HG02884 (cell line): ENCODE measurements at regions not wholly inside any gene's neighbourhood (a gene's known extent, or its start where the extent isn't known, plus 50 kb on each side); places are given as distances from the start of the nearest gene placed in this dataset.

Experiments used
- ATAC-seq: cut with Tn5 transposase; IDR thresholded peaks from one replicate; pipeline ENCODE4 v1.9.1; 2021; ENCODE audit warnings: mild to moderate bottlenecking, moderate library complexity; ENCODE audit not compliant: unreplicated experiment

DNA sequence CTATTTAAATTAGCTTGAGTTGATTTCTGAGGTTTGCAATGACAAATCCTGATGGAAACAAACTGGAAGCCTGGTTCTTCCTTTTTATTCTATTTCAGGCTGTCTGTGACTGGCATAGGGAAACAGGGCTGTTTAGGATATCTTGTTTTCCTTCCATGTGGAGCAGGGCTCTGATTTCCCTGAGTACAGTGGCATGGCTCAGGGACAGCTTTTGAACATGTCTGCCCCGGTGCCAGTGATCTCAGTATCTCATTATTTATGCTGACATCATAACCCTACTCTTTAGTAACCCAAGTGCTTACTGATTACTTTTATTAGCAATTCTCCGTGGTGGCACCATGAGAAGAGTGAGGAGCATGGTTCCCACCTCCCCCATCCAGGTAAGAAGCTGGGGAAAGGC lies 720.3 kb downstream of the GALR1 start:
- no peak for ATAC-seq

GRCh38 chr18:77970814-77971213 lies 721.2 kb downstream of the GALR1 start:
- no peak for ATAC-seq

DNA sequence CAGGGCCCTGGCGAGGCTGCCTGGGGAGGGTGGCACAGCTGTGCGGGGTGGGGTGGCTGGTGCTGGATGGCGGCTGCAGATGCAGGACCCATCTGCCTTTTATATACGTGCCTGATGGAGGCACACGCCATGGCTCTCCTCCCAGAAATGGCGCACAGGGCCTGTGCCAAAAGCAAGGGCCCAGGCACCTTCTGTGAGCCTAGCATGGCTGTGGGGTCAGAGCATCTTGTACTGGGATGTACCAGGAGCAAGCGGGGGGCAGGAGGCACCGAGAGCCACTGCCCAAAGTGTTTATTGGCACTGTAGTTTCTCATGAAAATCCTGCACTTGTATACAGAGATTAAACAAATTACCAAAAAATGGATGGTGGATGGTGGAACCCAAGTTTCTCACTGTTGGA lies 724.1 kb downstream of the GALR1 start:
- ATAC-seq, result no peak

- ATAC-seq, result no peak
These were observed 724.7 kb downstream of the GALR1 start for GRCh38 chr18:77974329-77974728.

DNA sequence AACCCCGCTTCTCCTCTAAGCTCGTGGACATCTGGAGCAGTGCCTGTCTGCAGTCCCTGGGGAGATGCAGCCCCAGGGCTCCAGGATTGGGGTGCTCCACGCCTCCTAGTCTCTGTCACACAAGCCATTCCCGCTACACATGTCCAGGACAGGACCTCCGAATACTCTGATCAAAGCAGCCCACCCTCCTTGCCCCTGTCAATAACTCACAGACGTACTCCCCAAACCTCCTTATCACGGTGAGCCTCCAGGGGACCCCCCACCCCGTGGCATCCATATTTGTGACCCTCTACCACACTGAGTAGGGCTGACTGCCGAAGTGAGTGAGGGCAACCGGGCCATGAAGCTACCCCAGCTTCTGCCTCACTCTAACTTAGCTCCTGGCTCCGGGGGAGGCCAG lies 727.7 kb downstream of the GALR1 start:
- ATAC-seq, result no peak

DNA sequence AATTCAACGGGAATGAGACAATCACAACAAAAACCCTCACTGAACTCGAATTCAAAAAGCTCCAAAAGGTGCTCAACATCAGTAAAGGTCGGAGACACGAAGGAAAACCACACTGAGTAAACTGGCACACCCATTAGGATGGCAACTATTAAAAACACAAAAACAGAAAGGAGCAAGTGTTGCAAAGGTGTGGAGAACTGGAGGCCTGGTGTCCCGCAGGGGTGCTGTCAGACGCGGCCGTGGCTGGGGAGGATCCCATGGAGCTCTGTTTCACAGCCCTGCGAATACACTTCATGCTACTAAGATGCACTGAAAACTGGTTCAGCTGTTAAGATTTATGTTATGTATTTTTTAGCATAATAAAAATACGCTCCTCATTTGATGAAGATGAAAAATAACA lies 730.6 kb downstream of the GALR1 start:
- no peak for ATAC-seq

DNA sequence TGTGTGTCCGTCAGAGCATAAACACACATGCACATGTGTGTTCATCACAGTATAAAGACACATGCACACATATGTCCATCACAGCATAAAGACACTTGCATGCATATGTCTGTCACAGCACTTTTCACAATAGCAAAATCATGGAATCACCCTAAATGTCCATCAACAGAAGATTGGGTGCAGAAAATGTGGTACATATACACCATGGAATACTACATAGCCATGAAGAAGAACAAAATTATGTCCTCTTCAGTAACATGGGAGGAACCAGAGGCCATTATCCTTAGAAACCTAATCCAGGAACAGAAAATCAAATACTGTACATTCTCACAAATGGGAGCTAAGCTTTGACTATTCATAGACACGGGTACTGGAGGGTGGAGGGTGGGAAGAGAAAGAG lies 732.2 kb downstream of the GALR1 start:
- no peak for ATAC-seq

- no peak for ATAC-seq
These were observed 733.6 kb downstream of the GALR1 start for GRCh38 chr18:77983270-77983669.

- ATAC-seq, result no peak
These were observed 734.5 kb downstream of the GALR1 start for GRCh38 chr18:77984178-77984577.

- no peak for ATAC-seq
These were observed 735.2 kb downstream of the GALR1 start for GRCh38 chr18:77984833-77985232.

DNA sequence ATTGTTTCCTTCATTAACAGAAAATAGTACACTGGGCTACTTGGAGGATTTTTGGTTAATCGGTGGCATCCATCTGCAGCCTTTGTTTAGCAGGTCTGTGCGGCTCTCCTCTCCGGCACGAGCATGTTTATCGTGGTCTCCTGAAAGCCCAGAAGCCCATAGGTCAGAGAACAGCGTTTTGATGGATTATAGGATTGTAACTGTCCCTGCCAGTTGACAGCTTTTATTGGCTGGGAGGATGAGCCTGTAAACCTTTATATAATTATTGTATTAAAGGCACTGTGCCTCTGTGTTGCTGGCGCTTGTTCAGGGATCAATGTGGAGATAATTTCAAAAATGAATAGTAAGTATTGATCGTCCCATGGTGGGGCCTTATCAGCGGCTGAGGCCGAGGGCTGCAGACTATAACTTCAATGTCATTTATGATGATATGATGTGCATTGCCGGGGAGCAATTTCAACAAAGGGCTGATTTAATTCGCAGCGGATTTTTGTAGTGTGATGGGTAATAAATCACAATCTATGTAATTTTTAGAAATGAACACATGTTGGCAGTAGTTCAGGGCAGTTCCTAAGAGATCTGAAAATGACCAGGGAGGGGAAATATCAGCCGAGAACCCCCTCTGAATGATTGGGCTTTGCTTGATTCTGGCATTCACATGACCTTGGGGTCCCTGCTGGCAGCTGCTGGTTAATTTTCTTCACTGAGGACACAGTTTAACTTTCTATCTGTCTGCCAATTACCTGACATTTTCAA lies 736.1 kb downstream of the GALR1 start:
- ATAC-seq, result no peak

- no peak for ATAC-seq
These were observed 740.5 kb downstream of the GALR1 start for GRCh38 chr18:77990131-77990530.

DNA sequence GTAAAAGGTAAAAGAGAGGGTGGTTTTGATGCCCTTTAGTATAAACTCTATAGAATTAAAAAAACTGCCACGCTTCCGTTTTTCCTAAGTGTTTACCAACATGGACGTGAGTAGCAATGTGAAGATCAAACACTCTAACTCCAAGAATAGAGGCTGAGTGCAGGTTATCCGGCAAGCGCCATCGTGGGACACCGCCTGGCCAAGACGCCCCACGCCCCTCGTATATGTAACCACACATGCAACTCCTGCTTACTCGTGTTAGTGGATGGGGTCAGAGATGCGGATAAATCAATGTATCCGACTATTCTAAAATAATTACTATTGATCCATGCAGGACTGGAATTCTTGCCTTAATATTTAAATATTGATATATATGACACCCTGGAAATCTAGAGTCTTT lies 741.3 kb downstream of the GALR1 start:
- no peak for ATAC-seq

GRCh38 chr18:77992057-77992456 lies 742.4 kb downstream of the GALR1 start:
- ATAC-seq, result no peak

GRCh38 chr18:77993188-77993981 lies 743.7 kb downstream of the GALR1 start:
- no peak for ATAC-seq

GRCh38 chr18:77995593-77995992 lies 745.9 kb downstream of the GALR1 start:
- ATAC-seq, result no peak

DNA sequence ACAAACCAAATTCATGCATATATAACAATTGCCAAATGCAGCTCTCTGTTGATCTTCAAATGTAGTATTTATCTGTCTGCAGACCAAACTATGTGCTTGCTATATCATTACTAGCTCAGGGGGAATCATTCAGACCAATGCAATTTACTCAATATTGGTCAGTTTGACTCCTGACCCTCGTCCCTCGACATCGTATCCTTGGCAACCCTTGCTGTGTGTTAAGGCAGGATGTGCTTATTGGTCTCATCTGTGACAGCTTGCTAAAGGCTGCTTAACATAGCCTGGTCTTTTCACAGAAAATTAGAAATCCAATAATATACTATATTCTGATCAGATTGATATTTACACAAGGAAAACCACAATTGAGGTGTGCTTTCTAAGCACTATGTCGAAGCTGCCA lies 747.1 kb downstream of the GALR1 start:
- ATAC-seq, result no peak

GRCh38 chr18:78001811-78002210 lies 752.2 kb downstream of the GALR1 start:
- ATAC-seq, result no peak

DNA sequence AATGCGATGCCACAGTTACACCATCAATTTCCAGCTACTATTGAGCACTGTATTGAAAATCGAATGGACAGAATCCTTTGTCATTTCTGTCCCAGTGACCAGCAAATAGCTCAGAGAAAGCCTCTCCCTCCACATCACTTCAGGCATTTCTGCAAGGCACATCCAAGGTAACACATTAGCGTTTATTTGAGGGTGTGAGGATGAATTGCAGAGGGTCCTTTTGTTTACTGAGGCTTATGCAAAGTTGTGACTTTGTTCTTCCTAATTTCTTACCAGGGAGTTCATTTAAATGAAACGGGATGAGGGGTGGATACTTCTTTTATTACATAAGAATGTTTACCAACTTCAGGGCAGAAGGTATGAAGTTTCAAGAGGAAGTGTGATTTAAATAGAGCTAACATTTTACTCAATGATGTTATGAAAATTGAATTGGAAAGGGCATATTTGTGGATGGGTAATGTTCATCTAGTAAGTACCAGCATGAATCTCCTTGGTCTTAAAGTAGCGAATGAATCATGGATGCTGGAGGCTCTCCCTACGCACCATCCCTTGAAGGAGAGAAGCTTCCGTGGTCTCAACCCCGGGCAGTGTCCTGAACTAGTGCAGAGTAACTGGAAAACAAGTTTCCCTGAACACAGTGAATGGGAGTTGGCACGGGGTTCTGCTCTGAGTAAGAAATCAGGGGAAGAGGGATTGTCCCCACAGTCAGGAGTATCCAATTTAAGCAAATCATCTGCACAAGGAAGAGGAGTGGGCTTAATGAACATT lies 756.5 kb downstream of the GALR1 start:
- no peak for ATAC-seq

DNA sequence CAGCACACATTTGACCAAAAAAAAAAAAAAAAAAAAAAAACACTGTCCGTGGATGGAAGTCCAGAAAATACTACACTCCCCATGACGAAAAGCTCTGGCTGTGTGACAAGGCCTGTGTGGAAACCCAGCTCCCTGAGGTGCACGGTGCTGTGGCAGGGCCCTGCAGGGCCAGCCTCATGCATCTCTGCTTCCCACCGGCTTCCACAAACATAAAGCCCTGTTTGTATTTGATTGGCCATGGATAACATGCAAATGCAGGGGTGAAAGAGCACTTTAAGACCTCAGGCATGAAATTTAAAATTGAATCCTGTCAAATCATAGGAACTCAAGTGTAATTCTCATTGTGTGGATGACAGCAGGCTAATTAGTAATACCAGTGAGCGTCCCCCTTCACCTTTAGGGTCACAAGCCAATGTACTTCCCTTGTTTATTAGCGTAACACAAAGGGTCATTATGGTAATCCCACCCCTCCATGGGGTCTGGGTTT lies 757.2 kb downstream of the GALR1 start:
- no peak for ATAC-seq

GRCh38 chr18:78010363-78010762 lies 760.7 kb downstream of the GALR1 start:
- no peak for ATAC-seq

- no peak for ATAC-seq
These were observed 768.2 kb downstream of the GALR1 start for GRCh38 chr18:78017869-78018268.
